SJCRH30 (cell line): ENCODE measurements at regions not wholly inside any gene's neighbourhood (a gene's known extent, or its start where the extent isn't known, plus 50 kb on each side); places are given as distances from the start of the nearest gene placed in this dataset.

ENCODE experiments used
- DNase-seq, 2 experiments: peaks; one replicate each; pipeline ENCODE4 v3.0.0-alpha.2; 2015 to 2020
- H3K27ac ChIP-seq: fragments of 250-450 bp; sonication (Bioruptor Pico); 2 replicates; pipeline ENCODE4 v1.5.1; 2020; ENCODE audit warnings: mild to moderate bottlenecking, moderate library complexity
- H3K27me3 ChIP-seq: fragments of 250-450 bp; sonication (Bioruptor Pico); 2 replicates; pipeline ENCODE4 v1.5.1; 2020; ENCODE audit warnings: mild to moderate bottlenecking, moderate library complexity
- H3K36me3 ChIP-seq: fragments of 250-450 bp; sonication (Bioruptor Pico); 2 replicates; pipeline ENCODE4 v1.5.1; 2020; ENCODE audit warnings: mild to moderate bottlenecking, moderate library complexity
- H3K4me1 ChIP-seq: fragments of 250-450 bp; sonication (Bioruptor Pico); 2 replicates; pipeline ENCODE4 v1.5.1; 2020; ENCODE audit warnings: mild to moderate bottlenecking, moderate library complexity
- H3K4me3 ChIP-seq: fragments of 250-450 bp; sonication (Bioruptor Pico); 2 replicates; pipeline ENCODE4 v1.5.1; 2020; ENCODE audit warnings: mild to moderate bottlenecking, moderate library complexity
- H3K9me3 ChIP-seq: fragments of 250-450 bp; sonication (Bioruptor Pico); replicated peaks from 2 replicates; pipeline ENCODE4 v1.5.1; 2020; ENCODE audit warnings: mild to moderate bottlenecking, moderate library complexity

- DNase-seq: no peak
These were observed 151.5 kb downstream of the INHBB start for GRCh38 chr2:120497261-120497977.

GRCh38 chr2:120498121-120498520, 152.2 kb downstream of the INHBB start:
- Histone ChIP-seq H3K9me3 (no peaks in the 10 kb centered on the region), H3K27me3 (peaks cover 7% of the 10 kb centered on the region; the same call in 1 of the 2 replicates), H3K27ac (no peak overlapping the region), H3K36me3 (no peaks in the 10 kb centered on the region), H3K4me3 (no peak overlapping the region), H3K4me1 (no peaks in the 10 kb centered on the region)
- DNase-seq: no peak

More at GRCh38 chr2:120497261-120497977, 151.5 kb downstream of the INHBB start:
- Histone ChIP-seq H3K27ac (no peak overlapping the region), H3K9me3 (no peaks in the 10 kb centered on the region), H3K4me1 (no peaks in the 10 kb centered on the region), H3K27me3 (peaks cover 7% of the 10 kb centered on the region; the same call in 1 of the 2 replicates), H3K36me3 (no peaks in the 10 kb centered on the region), H3K4me3 (no peak overlapping the region)

GRCh38 chr2:120498576-120499394, 152.8 kb downstream of the INHBB start:
- Histone ChIP-seq H3K9me3 (no peaks in the 10 kb centered on the region), H3K4me1 (no peaks in the 10 kb centered on the region), H3K4me3 (no peak overlapping the region), H3K36me3 (no peaks in the 10 kb centered on the region), H3K27ac (no peak overlapping the region), H3K27me3 (peaks cover 7% of the 10 kb centered on the region; the same call in 1 of the 2 replicates)
- DNase-seq: no peak

- no peak for DNase-seq
- H3K27me3 ChIP-seq: peaks cover 7% of the 10 kb centered on the region; the same call in 1 of the 2 replicates
These were observed 154.0 kb downstream of the INHBB start for GRCh38 chr2:120499784-120500495.

GRCh38 chr2:120501591-120501990, 155.7 kb downstream of the INHBB start:
- DNase-seq: no peak
- Histone ChIP-seq H3K27ac (no peak overlapping the region), H3K4me1 (no peaks in the 10 kb centered on the region), H3K36me3 (no peaks in the 10 kb centered on the region), H3K4me3 (no peak overlapping the region), H3K9me3 (no peaks in the 10 kb centered on the region), H3K27me3 (peaks cover 7% of the 10 kb centered on the region; the same call in 1 of the 2 replicates)

More at GRCh38 chr2:120499784-120500495, 154.0 kb downstream of the INHBB start:
- Histone ChIP-seq H3K36me3 (no peaks in the 10 kb centered on the region), H3K4me1 (no peaks in the 10 kb centered on the region), H3K27ac (no peak overlapping the region), H3K4me3 (no peak overlapping the region), H3K9me3 (no peaks in the 10 kb centered on the region)

- no peak overlapping the region for H3K27ac ChIP-seq
- H3K36me3 ChIP-seq: no peaks in the 10 kb centered on the region
- peaks cover 7% of the 10 kb centered on the region; the same call in 1 of the 2 replicates for H3K27me3 ChIP-seq
- no peak overlapping the region for H3K4me3 ChIP-seq
- H3K9me3 ChIP-seq: no peaks in the 10 kb centered on the region
- DNase-seq: no peak
- no peaks in the 10 kb centered on the region for H3K4me1 ChIP-seq
These were observed 156.4 kb downstream of the INHBB start for GRCh38 chr2:120502357-120502756.

- H3K27ac ChIP-seq: no peak overlapping the region
- no peaks in the 10 kb centered on the region for H3K4me1 ChIP-seq
- no peak for DNase-seq
- no peak overlapping the region for H3K4me3 ChIP-seq
- H3K36me3 ChIP-seq: no peaks in the 10 kb centered on the region
- peaks cover 7% of the 10 kb centered on the region; the same call in 1 of the 2 replicates for H3K27me3 ChIP-seq
- H3K9me3 ChIP-seq: no peaks in the 10 kb centered on the region
These were observed 156.8 kb downstream of the INHBB start for GRCh38 chr2:120502761-120503160.

- no peaks in the 10 kb centered on the region for H3K36me3 ChIP-seq
- H3K27me3 ChIP-seq: peaks cover 7% of the 10 kb centered on the region; the same call in 1 of the 2 replicates
- H3K27ac ChIP-seq: no peak overlapping the region
- no peaks in the 10 kb centered on the region for H3K4me1 ChIP-seq
- no peak overlapping the region for H3K4me3 ChIP-seq
- DNase-seq: no peak
- H3K9me3 ChIP-seq: no peaks in the 10 kb centered on the region
These were observed 157.4 kb downstream of the INHBB start for GRCh38 chr2:120503206-120503792.

- H3K27ac ChIP-seq: no peak overlapping the region
- peaks cover 7% of the 10 kb centered on the region; the same call in 1 of the 2 replicates for H3K27me3 ChIP-seq
- H3K36me3 ChIP-seq: no peaks in the 10 kb centered on the region
- DNase-seq: no peak
- H3K4me3 ChIP-seq: no peak overlapping the region
- H3K4me1 ChIP-seq: no peaks in the 10 kb centered on the region
- H3K9me3 ChIP-seq: no peaks in the 10 kb centered on the region
These were observed 158.0 kb downstream of the INHBB start for GRCh38 chr2:120503793-120504571.

- no peak for DNase-seq
- peaks cover 7% of the 10 kb centered on the region; the same call in 1 of the 2 replicates for H3K27me3 ChIP-seq
- no peak overlapping the region for H3K27ac ChIP-seq
- H3K4me1 ChIP-seq: no peaks in the 10 kb centered on the region
- no peaks in the 10 kb centered on the region for H3K9me3 ChIP-seq
- no peaks in the 10 kb centered on the region for H3K36me3 ChIP-seq
- no peak overlapping the region for H3K4me3 ChIP-seq
These were observed 159.2 kb downstream of the INHBB start for GRCh38 chr2:120504936-120505705.

GRCh38 chr2:120508567-120509041, 162.7 kb downstream of the INHBB start:
- H3K4me1 ChIP-seq: no peaks in the 10 kb centered on the region
- no peak for DNase-seq
- H3K27me3 ChIP-seq: no peaks in the 10 kb centered on the region
- no peaks in the 10 kb centered on the region for H3K9me3 ChIP-seq
- no peak overlapping the region for H3K4me3 ChIP-seq
- H3K36me3 ChIP-seq: no peaks in the 10 kb centered on the region
- H3K27ac ChIP-seq: no peak overlapping the region

GRCh38 chr2:120509213-120509815, 163.4 kb downstream of the INHBB start:
- Histone ChIP-seq H3K4me3 (no peak overlapping the region), H3K27me3 (no peaks in the 10 kb centered on the region), H3K4me1 (no peaks in the 10 kb centered on the region), H3K27ac (no peak overlapping the region), H3K36me3 (no peaks in the 10 kb centered on the region), H3K9me3 (no peaks in the 10 kb centered on the region)
- no peak for DNase-seq
